Left ventricle myocardium superior (tissue), 1 donor: ENCODE measurements at regions not wholly inside any gene's neighbourhood (a gene's known extent, or its start where the extent isn't known, plus 50 kb on each side); places are given as distances from the start of the nearest gene placed in this dataset.
A peak's percentile ranks its signal among the peaks of the same experiment; 100 is the strongest.
"Not testable (repeated sequence)": the region's sequence is repeated elsewhere in the genome, so short reads cannot be mapped to it uniquely, and the experiment has no call there.

Experiments
- ATAC-seq: fragments of 200-7000 bp; cut with Tn5 transposase; one replicate; pipeline ENCODE4 v1.9.1; 2020; ENCODE audit warnings: mild to moderate bottlenecking, moderate library complexity
- DNase-seq: peaks from one replicate; pipeline ENCODE4 v3.0.0-alpha.2; 2020
- intact Hi-C: fragments of 100-400 bp; cut with micrococcal nuclease; formaldehyde crosslinking; loops from one replicate; pipeline ENCODE4 v1.11.0; 2022
- donor health status: DM: no; HTN: yes; CAD: no; lungs with severe emphysema.

DNA sequence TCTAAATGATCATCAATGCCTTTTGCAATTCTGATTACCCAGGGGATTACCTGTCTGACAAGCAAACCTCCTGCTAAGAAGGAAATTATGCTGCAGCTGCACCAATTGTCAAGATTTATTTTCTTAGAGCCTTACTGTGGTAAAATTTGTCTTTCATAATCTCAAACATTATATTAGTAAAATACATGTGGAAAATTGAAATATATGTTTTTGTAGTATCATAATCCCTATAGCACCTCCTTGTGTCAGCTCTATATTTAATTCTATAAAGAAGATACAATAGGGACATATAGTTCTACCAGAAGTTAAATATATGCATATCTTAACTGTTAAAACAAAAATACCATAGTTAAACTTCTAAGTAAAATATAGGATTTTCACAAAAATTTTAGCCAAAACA, 655.6 kb upstream of the PCDH10 start:
- no peak for ATAC-seq
- DNase-seq, result no peak
- intact Hi-C loops, result no loop called here

DNA sequence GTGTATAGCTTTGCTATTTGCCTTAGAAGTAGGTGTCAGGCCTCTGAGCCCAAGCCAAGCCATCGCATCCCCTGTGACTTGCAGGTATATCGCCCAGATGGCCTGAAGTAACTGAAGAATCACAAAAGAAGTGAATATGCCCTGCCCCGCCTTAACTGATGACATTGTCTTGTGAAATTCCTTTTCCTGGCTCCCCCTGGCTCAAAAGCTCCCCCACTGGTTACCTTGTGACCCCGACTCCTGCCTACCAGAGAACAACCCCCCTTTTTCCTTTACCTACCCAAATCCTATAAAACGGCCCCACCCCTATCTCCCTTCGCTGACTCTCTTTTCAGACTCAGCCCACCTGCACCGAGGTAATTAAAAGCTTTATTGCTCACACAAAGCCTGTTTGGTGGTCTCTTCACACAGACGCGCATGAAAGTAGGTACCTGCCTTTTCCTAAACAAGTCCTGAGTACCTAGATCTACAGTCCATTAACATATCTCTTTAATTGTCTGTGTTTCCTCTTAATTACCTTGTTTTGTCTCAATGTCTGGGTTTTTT, 653.8 kb upstream of the PCDH10 start:
- intact Hi-C loops, DNase-seq, ATAC-seq: not testable (repeated sequence)

DNA sequence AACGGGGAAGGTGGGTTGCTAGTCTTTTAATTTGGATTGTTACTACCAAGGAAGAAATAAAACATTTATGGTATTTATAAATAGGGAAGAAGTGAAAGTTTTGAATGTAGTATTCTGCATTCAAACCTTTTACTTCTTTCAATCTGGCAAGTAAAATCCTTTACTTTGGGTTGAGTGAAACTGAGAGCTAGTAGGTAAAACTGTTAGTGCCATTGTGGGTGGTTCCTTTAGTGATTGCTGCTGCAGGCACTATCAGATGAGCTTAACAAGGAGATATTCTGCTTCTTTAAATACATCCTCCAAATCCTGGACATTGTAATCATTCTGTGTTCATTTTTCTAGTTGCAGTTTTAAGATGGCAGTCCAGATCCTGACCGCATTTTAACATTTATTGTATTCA, 650.9 kb upstream of the PCDH10 start:
- DNase-seq (no peak), ATAC-seq (no peak)
- intact Hi-C loops, result no loop called here

DNA sequence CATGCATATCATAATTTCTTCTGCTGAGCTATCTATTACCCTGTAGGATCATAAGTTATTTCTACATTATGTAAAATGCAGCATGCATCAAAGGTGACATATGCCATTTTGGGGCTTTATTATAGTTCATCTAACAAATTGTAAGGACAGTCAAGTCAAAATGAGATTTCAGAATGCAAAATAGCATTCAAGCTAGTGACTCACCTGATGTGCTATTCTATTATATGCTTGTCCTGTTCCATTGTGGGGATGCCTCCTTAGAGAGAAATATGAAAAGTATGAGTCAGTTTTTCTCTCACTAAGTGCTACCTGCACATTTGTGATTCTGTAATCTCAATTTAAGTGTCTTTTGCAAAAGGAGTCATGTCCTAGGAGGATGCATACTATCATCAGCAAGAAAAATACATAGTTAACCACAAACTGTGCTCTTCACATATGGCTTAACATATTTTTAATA, 647.0 kb upstream of the PCDH10 start:
- ATAC-seq, result no peak
- intact Hi-C loops, result no loop called here
- no peak for DNase-seq

DNA sequence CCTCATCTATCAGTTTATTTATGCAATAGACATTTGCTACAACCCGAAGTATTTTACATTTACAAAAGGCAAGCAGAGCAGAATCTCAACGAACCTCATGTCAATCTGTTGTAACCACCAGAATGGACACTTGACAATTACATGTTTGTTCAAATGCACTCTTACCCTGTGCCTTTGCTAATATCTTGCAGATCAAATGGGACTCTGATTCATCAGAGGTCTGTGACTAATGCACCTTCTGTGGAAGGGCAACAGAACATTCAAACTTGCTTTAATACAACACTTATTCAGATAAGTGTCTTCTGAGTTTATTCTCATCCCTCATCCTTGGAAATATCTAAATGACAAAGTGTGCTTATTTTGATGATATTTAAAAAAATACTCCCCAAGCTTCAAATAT, 644.7 kb upstream of the PCDH10 start:
- intact Hi-C loops, result no loop called here
- DNase-seq, result no peak
- no peak for ATAC-seq

DNA sequence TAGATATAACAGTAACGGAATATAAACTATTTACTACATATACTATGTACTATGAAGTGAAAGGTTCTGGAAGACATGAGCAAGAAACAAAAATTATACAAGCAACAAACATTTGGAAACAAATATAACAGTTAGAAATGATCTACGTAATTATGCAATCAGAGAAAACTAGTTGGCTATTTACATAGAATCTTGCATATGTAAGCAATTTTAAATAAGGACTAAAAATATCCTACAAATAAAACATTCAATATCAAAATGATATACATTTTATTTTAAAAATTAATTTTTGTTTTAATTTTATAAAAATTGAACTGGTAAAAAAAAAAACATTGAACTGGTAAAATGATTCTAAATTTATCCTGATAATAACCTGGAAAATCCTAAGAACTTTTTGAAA, 642.5 kb upstream of the PCDH10 start:
- intact Hi-C loops, result no loop called here
- ATAC-seq (no peak), DNase-seq (no peak)

DNA sequence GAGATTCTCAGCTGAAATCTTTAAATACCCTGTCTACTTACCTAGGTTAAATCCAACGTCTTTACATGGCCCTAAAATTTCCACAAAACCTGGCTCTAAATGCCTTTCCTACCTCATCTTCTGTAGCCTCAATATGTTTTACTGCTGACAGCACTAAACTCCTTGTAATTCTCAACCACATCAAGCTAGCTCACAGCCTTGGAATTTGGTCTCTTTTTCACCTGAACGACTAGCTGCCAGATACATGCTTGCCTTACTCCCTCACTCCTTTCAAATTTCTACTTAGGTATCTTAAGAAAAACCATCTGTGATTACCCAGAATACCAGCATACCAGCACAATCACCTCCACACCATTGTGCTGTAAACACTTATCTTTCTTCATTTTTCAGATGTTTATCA, 635.6 kb upstream of the PCDH10 start:
- DNase-seq, result no peak
- no peak for ATAC-seq
- intact Hi-C loops, result no loop called here

DNA sequence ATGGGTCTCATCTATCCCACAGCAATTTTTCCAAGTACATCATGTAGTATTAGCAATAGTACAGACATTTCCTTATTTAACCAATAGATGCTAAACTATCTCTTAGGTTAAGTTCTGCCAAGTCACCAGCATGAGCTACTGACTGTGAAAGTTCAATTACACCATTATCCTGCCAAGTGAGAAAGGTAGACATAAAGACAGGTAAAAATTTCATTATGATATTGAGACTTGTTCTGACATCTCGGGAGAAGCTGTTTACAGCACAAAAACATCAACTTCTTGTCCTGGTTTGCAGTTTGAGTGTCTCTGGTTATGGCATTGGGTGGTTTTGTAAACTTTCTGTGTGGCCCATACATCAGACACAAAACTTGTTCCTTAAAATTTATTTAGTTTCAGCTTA, 622.4 kb upstream of the PCDH10 start:
- intact Hi-C loops, result no loop called here
- ATAC-seq (no peak), DNase-seq (no peak)

DNA sequence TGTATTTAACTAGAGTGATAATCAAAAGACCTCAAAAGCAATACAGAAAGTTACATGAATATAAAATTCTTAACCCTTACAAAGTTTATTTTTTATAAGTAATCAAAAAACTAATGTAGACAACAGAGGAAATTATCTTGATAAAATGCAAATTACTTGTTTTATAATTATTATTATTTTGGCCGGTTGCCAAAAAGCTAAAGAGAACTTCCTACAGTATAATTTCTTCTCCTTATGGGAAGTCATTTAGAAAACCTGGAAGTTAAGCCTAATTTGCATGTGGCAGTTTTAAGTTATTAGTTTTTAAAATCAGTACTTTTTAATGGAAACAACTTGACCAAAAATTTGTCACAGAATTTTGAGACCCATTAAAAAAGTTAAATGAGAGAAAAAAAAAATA, 621.3 kb upstream of the PCDH10 start:
- DNase-seq, result no peak
- ATAC-seq, result no peak
- intact Hi-C loops, result no loop called here

DNA sequence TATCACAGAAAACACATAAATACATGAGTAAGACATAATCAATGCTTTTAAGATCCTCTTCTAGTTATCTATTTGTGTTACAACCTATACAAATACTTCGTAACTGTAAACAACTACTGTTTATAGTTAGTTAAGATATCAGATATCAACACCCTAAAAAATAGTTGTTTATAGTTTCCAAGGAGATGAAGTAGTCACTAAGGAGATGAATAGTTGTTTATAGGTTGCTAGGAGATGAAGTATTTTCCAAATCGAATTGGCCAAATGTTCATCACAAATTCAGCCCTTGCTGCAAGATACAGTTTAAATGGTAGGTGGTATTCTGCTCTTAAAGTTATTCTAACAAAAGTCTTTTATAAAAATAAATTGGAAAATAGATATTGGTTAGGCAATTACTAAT, 618.2 kb upstream of the PCDH10 start:
- ATAC-seq, result no peak
- intact Hi-C loops, result no loop called here
- no peak for DNase-seq

DNA sequence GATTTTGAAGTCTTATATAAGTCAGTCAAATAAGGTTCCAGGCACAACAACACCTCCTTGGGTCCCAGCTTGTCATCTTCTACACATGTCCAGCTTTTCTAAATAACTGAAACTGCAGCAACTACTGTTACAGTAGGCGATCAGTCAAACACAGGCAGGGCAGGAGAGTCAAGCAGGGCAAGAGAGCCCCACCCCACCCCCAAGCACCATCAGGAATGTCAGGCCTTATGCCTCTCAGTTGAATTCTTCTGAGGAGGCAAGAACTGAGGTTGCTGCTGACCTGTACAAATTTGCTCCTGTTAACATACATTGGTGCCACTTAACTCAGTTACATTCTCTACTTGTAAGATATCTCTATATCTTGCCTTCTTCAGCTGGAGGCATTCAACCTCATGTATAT, 608.8 kb upstream of the PCDH10 start:
- intact Hi-C loops, result no loop called here
- DNase-seq (no peak), ATAC-seq (no peak)

DNA sequence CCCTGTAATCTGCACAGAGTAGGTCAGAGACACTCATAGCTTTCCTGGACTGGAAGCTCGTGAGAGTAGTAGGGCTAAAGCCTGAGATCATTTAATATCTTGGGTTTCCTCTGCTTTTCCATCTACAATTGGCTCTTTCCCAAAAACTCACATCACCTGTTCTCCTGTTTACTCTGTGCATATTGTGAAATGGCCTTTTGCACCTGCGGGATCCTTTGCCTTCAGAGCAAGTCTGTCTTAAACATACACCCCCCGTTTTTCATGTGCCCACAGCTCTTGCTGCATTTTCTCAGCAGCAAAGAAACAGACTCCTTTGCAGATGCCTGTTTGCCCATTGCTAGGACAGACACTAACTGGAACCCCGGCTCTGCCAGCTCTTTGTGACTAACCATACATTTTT, 608.3 kb upstream of the PCDH10 start:
- DNase-seq (no peak), ATAC-seq (no peak)
- intact Hi-C loops, result no loop called here

DNA sequence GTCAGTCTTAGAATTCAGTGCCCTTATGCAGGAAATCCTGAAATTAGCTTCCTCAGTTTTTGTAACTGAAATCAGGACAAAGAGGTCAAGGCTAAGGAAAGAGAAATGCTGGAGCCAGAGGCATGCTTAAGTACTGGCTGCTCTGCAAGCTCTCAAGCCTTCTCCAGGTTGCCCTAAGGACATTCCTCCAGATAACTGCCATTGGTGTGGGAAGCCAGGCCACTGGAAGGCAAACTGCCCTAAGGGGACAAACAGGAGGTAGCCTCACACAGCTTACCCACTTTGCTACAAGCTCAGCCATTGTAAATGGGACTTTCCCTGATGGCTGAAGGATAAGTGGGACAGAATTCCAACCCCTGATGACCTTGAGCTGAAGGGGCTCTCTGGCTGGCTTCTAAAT, 606.9 kb upstream of the PCDH10 start:
- ATAC-seq (no peak), DNase-seq (no peak)
- intact Hi-C loops, result no loop called here

DNA sequence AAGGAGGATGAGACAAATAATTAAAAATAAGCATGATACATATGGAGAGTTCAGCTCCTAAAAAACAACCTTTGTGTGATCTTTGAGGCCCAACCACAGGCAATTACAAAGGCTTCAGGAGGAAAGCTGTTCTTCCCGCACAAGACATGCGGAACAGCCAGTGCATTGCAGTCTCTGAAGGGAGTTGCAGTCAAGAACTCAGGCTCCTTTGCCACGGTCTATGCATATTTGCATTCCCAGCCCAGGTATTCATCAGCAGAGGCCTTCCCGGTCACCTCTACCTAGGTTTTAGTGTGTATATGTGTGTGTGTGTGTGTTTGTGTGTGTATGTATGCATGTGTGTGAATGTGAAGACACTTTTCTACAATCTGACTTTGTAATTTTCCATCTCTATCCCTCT, 600.6 kb upstream of the PCDH10 start:
- intact Hi-C loops, result no loop called here
- ATAC-seq (no peak), DNase-seq (no peak)

DNA sequence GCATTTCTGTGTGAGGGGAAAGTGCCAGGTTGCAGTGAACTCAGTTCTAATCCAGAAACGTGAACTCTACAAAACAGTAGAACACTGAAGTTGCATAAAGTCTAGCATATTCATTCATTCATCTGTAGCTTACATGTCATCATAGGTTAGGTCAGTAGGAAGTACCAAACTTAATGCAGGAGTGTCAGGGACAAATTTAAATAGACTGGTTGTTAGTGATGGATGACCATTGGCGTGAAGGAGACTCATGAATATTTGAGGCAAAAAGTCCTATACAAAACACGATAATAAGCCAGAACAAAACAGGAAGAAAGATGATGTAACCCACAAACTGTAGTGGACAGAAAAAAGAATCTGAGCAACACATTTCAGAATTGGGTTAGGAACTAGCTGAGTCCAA, 592.8 kb upstream of the PCDH10 start:
- DNase-seq (no peak), ATAC-seq (no peak)
- intact Hi-C loops, result no loop called here

DNA sequence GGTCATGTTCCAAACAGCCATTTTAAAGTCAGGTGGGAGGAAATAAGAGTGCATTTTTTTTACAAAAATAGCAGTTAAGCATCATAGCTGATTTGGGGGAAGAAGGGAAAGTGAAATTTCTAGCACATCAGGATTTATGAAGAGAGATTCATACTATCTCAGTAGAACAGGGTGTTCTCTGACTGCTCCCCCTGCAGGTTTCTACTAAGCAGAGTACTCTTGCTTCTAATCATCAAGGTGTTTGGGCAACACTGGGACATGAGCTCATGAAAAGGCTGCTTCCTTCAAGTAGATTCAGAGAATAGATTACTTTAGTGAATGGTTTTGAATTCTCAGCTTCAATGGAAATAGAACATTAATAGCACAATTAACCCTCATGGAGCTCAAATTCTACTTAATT, 591.4 kb upstream of the PCDH10 start:
- intact Hi-C loops, result no loop called here
- DNase-seq (no peak), ATAC-seq (no peak)

DNA sequence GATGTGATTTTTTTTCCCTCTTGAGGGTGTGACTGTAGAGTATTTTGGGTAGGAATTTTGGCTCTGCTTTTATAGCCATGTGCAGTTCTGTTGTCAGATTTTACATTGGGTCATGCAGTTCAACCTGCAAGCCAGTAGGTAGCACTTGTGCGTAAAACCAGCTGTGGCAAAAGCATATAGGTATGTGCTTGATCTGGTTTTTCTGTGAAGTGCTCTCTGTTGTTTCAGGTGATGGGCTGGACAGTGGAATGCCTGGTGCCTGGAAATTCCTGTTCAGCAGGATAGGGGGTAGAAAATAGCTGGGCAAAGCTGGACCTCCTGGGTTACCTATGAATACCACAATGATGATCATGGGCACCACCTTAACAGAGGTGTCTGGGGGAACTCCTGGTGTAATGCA, 584.2 kb upstream of the PCDH10 start:
- ATAC-seq, result no peak
- intact Hi-C loops, result no loop called here
- no peak for DNase-seq

DNA sequence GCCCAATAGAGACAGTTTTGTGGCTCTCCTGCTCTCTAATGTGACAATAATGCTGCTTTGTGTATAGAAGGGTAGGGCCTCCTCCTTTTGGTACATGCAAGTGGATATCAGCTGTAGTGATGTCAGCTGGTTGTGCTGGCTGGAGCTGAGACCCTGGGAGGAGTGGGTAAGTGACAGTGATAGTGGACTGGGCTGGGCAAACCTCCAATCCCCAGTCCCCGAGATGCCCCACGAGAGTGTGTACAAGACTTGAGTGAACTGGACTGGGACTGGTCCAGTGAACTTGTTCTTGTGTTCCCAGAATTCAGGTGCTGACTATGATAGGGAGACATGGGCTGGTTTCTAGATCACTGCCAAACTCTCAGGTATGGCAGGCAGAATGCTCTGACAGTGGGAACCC, 583.6 kb upstream of the PCDH10 start:
- ATAC-seq, result no peak

DNA sequence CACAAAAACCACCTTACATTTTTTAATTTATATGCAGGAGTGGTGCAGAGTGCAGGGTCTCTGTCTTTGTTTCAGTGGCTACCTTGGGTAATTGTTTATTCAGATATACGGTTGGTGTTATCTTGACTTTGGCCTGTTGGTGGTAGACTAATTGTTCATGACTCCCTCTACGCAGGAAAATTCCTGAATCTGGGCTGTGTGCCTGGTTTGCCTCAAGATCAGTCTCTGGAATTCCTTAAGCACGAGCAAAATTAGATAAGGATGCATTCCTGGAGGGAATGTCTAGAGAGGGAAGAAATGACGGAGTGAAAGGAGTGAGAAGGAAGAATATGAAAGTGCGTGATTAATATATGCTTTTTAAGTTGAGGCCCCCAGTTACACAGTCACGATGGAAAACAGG, 576.9 kb upstream of the PCDH10 start:
- ATAC-seq (no peak), DNase-seq (no peak)
- intact Hi-C loops, result no loop called here

More for the DNA sequence above, 583.6 kb upstream of the PCDH10 start:
- intact Hi-C loops, result no loop called here
- DNase-seq, result no peak

DNA sequence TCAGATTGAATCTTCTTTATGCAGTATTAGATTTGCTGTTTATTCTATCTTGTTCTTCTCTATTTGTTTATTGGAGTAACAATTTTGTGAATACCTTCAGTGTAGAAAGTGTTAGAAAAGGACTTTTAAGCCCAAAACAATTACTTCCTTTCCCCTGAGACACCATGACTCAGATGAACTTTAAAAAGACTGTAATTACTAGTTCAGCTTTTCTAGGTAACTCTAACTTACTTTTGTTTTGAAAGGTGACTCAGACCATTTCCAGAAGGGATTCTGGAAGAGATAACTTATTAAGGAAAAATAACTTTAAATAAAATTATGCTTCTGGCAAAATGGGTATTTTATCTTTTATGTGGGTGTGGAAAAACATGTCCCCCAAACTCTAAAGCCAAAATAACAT, 561.5 kb upstream of the PCDH10 start:
- intact Hi-C loops, result no loop called here
- ATAC-seq (no peak), DNase-seq (no peak)

DNA sequence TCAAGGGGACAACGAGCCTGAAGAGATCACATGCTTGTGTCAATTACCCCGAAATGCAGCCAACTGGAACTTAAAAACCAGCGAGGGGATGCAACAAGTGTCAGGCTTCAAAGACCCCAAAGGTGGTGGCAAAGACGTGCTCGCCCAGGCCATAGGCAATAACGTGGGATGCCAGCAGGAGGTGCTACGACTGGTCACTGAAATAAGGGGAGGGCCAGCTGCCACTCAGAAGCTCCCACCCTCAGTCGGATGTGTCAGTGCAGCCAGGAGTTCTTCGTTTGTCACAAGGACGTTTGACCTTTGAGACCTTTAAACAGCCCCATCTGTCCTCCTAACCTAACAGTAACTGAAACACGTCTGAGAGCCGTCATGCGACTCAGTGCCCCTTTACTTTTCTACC, 556.8 kb upstream of the PCDH10 start:
- DNase-seq, result peak; percentile 13
- intact Hi-C loops, result no loop called here
- ATAC-seq, result no peak

DNA sequence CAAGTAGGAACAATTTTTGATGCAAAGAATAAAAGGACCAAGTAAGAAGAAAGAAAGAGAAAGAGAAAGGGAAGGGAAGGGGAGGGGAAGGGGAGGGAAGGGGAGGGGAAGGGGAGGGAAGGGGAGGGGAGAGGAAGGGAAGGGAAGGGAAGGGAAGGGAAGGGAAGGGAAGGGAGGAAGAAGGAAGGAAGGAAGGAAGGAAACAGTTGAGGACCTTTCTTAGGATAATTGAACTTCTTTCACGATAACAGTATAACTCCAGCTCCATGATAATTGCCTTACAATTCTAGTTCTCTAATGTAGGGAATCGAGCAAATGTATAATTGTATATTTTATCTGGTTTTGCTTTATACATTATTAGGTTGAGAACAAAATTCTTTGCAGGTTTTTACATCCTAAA, 556.2 kb upstream of the PCDH10 start:
- ATAC-seq (no peak), DNase-seq (no peak)
- intact Hi-C loops, result no loop called here
